K562 (cell line): ENCODE measurements at regions not wholly inside any gene's neighbourhood (a gene's known extent, or its start where the extent isn't known, plus 50 kb on each side); places are given as distances from the start of the nearest gene placed in this dataset.

ENCODE experiments used
- ATAC-seq: fragments of 200-7000 bp; cut with Tn5 transposase; 3 replicates; pipeline ENCODE4 v1.9.1; 2020; ENCODE audit warnings: moderate library complexity
- BruUV-seq: library from RNA; stranded (reverse); fragments of 400-500 nt; replicated peaks from 2 replicates; lab custom pipeline; 2021; lab: Mats Ljungman, UMichigan
- CTCF ChIA-PET: fragments of 300-600 bp; formaldehyde crosslinking; extraction: SDS; loops from one replicate; lab custom pipeline; 2021; ENCODE audit warnings: low intra/inter-chr PET ratio; lab: Yijun Ruan, JAX
- POLR2A ChIA-PET: fragments of 300-600, 350-650 bp; sonication (Branson Sonifier 250); formaldehyde crosslinking; extraction: SDS; loops from one replicate; lab custom pipeline; 2021; ENCODE audit warnings: antibody characterized with exemption, inconsistent platforms; lab: Yijun Ruan, JAX
- DNase-seq, 4 experiments: peaks; one replicate each; pipeline versions ENCODE4 v3.0.0 to v3.0.0-alpha.2; 2011 to 2018; ENCODE audit warnings: low spot score in 3 of 4, mixed read lengths in 3 of 4; ENCODE audit errors: extremely low read depth in 1 of 4
- FAIRE-seq: peaks from 2 replicates; lab custom pipeline; 2011; peaks lifted over from hg19 to GRCh38; lab: Jason Lieb, UNC
- H2AFZ ChIP-seq: 2 replicates; pipeline ENCODE4 v1.6.0; 2011; ENCODE audit warnings: low read depth, low read length, control low read depth, inconsistent platforms
- H3K27ac ChIP-seq: fragments of 200-600 bp; 3 replicates; pipeline ENCODE4 v1.8.0; 2011; ENCODE audit warnings: low read depth, mild to moderate bottlenecking, control low read depth, inconsistent platforms, low read length, moderate library complexity, mixed read lengths; ENCODE audit errors: extremely low read depth
- H3K27me3 ChIP-seq, 2 experiments: fragments of 300-600 bp in 1 of 2; 2 replicates in 1 of 2; 3 replicates in 1 of 2; pipeline versions ENCODE4 v1.6.0 to v1.8.0; 2011; ENCODE audit warnings: inconsistent platforms in 2 of 2, low read length in 2 of 2, mild to moderate bottlenecking in 1 of 2, mixed read lengths in 1 of 2, moderate library complexity in 1 of 2; ENCODE audit not compliant: control insufficient read depth in 2 of 2, insufficient read depth in 2 of 2
- H3K36me3 ChIP-seq: fragments of 300-600 bp; 3 replicates; pipeline ENCODE4 v1.8.0; 2011; ENCODE audit warnings: mild to moderate bottlenecking, low read length, inconsistent platforms; ENCODE audit not compliant: control insufficient read depth, insufficient read depth
- H3K4me1 ChIP-seq, 2 experiments: fragments of 200-600 bp in 1 of 2; replicated peaks in 1 of 2; 2 replicates in 1 of 2; 3 replicates in 1 of 2; pipeline versions ENCODE4 v1.5.1 to v1.8.0; 2011; ENCODE audit warnings: inconsistent platforms in 2 of 2, low read length in 2 of 2, mild to moderate bottlenecking in 1 of 2, mixed read lengths in 1 of 2, moderate library complexity in 1 of 2; ENCODE audit not compliant: control insufficient read depth in 2 of 2, insufficient read depth in 2 of 2
- H3K4me2 ChIP-seq: 2 replicates; pipeline ENCODE4 v1.6.1; 2011; ENCODE audit warnings: low read length, control low read depth, inconsistent platforms, mixed read lengths; ENCODE audit not compliant: insufficient read depth
- H3K4me3 ChIP-seq: fragments of 200-600 bp; sonication (generic), shearing (Covaris generic); 2 replicates; pipeline ENCODE4 v1.5.1; 2016; ENCODE audit warnings: control low read depth, inconsistent platforms
- H3K79me2 ChIP-seq: fragments of 200-600 bp; 3 replicates; pipeline ENCODE4 v1.8.0; 2011; ENCODE audit warnings: low read length, inconsistent platforms; ENCODE audit not compliant: control insufficient read depth, insufficient read depth
- H3K9ac ChIP-seq, 2 experiments: 2 replicates each; pipeline versions ENCODE4 v1.6.0 to v1.6.1; 2011; ENCODE audit warnings: low read depth in 2 of 2, low read length in 2 of 2, control low read depth in 1 of 2, inconsistent platforms in 1 of 2, mild to moderate bottlenecking in 1 of 2, mixed read lengths in 1 of 2; ENCODE audit not compliant: insufficient read depth in 1 of 2
- H3K9me1 ChIP-seq: one replicate; pipeline ENCODE4 v1.6.0; 2011; ENCODE audit warnings: inconsistent platforms, mild to moderate bottlenecking, low read length, moderate library complexity; ENCODE audit not compliant: control insufficient read depth, insufficient read depth
- H3K9me3 ChIP-seq: replicated peaks from 2 replicates; pipeline ENCODE4 v1.5.1; 2011; ENCODE audit warnings: low read depth, low read length, inconsistent platforms; ENCODE audit not compliant: control insufficient read depth, insufficient read depth
- H4K20me1 ChIP-seq: replicated peaks from 2 replicates; pipeline ENCODE4 v1.6.1; 2011; ENCODE audit warnings: low read length, inconsistent platforms, mixed read lengths; ENCODE audit not compliant: control insufficient read depth, insufficient read depth
- CHD7 ChIP-seq: fragments of 200-600 bp; sonication (generic); IDR thresholded peaks from one replicate; pipeline ENCODE4 v1.6.1; 2012; ENCODE audit warnings: mild to moderate bottlenecking, low read depth, low read length, inconsistent platforms
- ESRRA ChIP-seq: fragments of 450-650 bp; IDR thresholded peaks from 2 replicates; pipeline ENCODE4 v1.6.1; 2014; ENCODE audit warnings: low read depth, mild to moderate bottlenecking, moderate library complexity, borderline replicate concordance
- FOXK1 ChIP-seq: sonication (generic); formaldehyde crosslinking; IDR thresholded peaks from 2 replicates; pipeline ENCODE4 v1.8.0; 2022; ENCODE audit warnings: missing genetic modification reagents, mild to moderate bottlenecking, borderline replicate concordance
- PYGO2 ChIP-seq: fragments of 450-650 bp; IDR thresholded peaks from 2 replicates; pipeline ENCODE4 v1.6.1; 2016; ENCODE audit warnings: mild to moderate bottlenecking, missing genetic modification characterization, moderate library complexity, missing compliant biosample characterization
- ZC3H11A ChIP-seq: IDR thresholded peaks from 2 replicates; pipeline ENCODE4 v1.6.1; 2012; ENCODE audit warnings: low read depth, low read length, improper control_type of control experiment
- WGBS: fragments of 100-300 bp; shearing (Covaris generic); methylation state at CpG from one replicate; pipeline ENCODE4 v1.1.6; 2016; ENCODE audit warnings: low coverage, mixed read lengths; ENCODE audit not compliant: insufficient coverage; ENCODE audit errors: missing lambda C conversion rate; 5-methylcytosine and 5-hydroxymethylcytosine counted together
- in situ Hi-C: fragments of 300-500 bp; cut with MboI; formaldehyde crosslinking; loops from 4 replicates; pipeline ENCODE4 v1.15.0; 2018; ENCODE audit warnings: inconsistent platforms, mixed read lengths
- intact Hi-C: fragments of 100-400 bp; cut with micrococcal nuclease; formaldehyde crosslinking; loops from 2 replicates; pipeline ENCODE4 v1.14.2; 2022
- TF ChIP-seq, protein P1 (sequence below): sonication (generic); formaldehyde crosslinking; IDR thresholded peaks from 2 replicates; pipeline ENCODE4 v1.9.0; 2022; ENCODE audit warnings: mild to moderate bottlenecking, missing genetic modification reagents

GRCh38 chr10:78814407-78814806 lies 254.4 kb upstream of the ZMIZ1 start:
- WGBS = 5% methylated on average over 3 of the region's 3 CpGs
- Histone ChIP-seq H3K27ac (no peak overlapping the region), H3K27me3 (0 out of 5 replicates have a peak, but pooled peaks cover 0 to 5% of the 10 kb centered on the region in 2 experiments), H3K4me3 (no peak overlapping the region), H3K9ac (no peak overlapping the region), H3K9me3 (no peaks in the 10 kb centered on the region), H3K36me3 (no peaks in the 10 kb centered on the region), H3K4me2 (no peak overlapping the region), H3K4me1 (no peaks in the 10 kb centered on the region), H3K9me1 (no peaks in the 10 kb centered on the region), H3K79me2 (no peaks in the 10 kb centered on the region), H4K20me1 (no peaks in the 10 kb centered on the region), H2AFZ (no peak overlapping the region)
- in situ Hi-C loops = no loop called here
- POLR2A ChIA-PET = interaction anchor here (0.9 kb wide), 1 partner anchor 9 kb away, joined by 3 read pairs; no protein-coding TSS in a partner anchor
- TF ChIP-seq ZC3H11A (no peak), CHD7 (no peak), ESRRA (0 out of 2 replicates have a peak, but pooled peaks have one; percentile 41), FOXK1 (CRISPR knock-in tag) (no peak), PYGO2 (no peak)
- TF ChIP-seq, protein P1, sequence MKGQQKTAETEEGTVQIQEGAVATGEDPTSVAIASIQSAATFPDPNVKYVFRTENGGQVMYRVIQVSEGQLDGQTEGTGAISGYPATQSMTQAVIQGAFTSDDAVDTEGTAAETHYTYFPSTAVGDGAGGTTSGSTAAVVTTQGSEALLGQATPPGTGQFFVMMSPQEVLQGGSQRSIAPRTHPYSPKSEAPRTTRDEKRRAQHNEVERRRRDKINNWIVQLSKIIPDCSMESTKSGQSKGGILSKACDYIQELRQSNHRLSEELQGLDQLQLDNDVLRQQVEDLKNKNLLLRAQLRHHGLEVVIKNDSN (CRISPR knock-in tag) = no peak
- intact Hi-C loops = no loop called here
- DNase-seq (no peak), ATAC-seq (no peak), FAIRE-seq (no peak)
- BruUV-seq = no TSS peak
- CTCF ChIA-PET = no interaction called here
